CD4-positive, CD25-positive, alpha-beta regulatory T cell (primary cell): ENCODE measurements at regions not wholly inside any gene's neighbourhood (a gene's known extent, or its start where the extent isn't known, plus 50 kb on each side); places are given as distances from the start of the nearest gene placed in this dataset.

Experiments used
- ATAC-seq, 2 donors: fragments of 150-1000 bp; cut with Tn5 transposase; one replicate each; pipeline ENCODE4 v1.10.0; 2021; ENCODE audit warnings: low read depth in 2 of 2, moderate number of reproducible peaks in 2 of 2, moderate library complexity in 1 of 2
- DNase-seq, 3 donors: peaks; one replicate each; pipeline versions ENCODE4 v3.0.0 to v3.0.0-alpha.2; 2012 to 2022; ENCODE audit warnings: mixed read lengths in 1 of 3
- H3K27ac ChIP-seq: one replicate; pipeline ENCODE4 v1.7.0; 2013; ENCODE audit warnings: mild to moderate bottlenecking, low read length; ENCODE audit not compliant: insufficient read depth, poor library complexity, severe bottlenecking
- H3K27me3 ChIP-seq: one replicate; pipeline ENCODE4 v1.7.0; 2013; ENCODE audit warnings: low read length; ENCODE audit not compliant: control insufficient read depth, insufficient read depth
- H3K36me3 ChIP-seq: one replicate; pipeline ENCODE4 v1.7.0; 2013; ENCODE audit warnings: mild to moderate bottlenecking, low read length, moderate library complexity; ENCODE audit not compliant: control insufficient read depth, insufficient read depth
- H3K4me1 ChIP-seq: 2 replicates; pipeline ENCODE4 v1.7.0; 2013; ENCODE audit warnings: mild to moderate bottlenecking, low read length; ENCODE audit not compliant: insufficient read depth, control insufficient read depth, poor library complexity, severe bottlenecking
- H3K4me3 ChIP-seq: one replicate; pipeline ENCODE4 v1.7.0; 2013; ENCODE audit warnings: low read depth, mild to moderate bottlenecking, low read length, moderate library complexity
- H3K9me3 ChIP-seq, 2 experiments: 1 replicate in 1 of 2; 2 replicates in 1 of 2; pipeline ENCODE4 v1.7.0; 2013; ENCODE audit warnings: low read length in 2 of 2, mild to moderate bottlenecking in 1 of 2, moderate library complexity in 1 of 2; ENCODE audit not compliant: control insufficient read depth in 2 of 2
- H3K27ac Mint-ChIP-seq, 3 donors: one replicate each; pipeline ENCODE4 v1.8.0; 2020 to 2022; ENCODE audit warnings: mild to moderate bottlenecking in 3 of 3, mixed read lengths in 3 of 3, moderate library complexity in 2 of 3
- H3K27me3 Mint-ChIP-seq: one replicate; pipeline ENCODE4 v1.8.0; 2022; ENCODE audit warnings: mild to moderate bottlenecking, mixed read lengths
- H3K36me3 Mint-ChIP-seq: one replicate; pipeline ENCODE4 v1.8.0; 2020; ENCODE audit warnings: mixed read lengths
- H3K4me1 Mint-ChIP-seq, 4 donors: one replicate each; pipeline ENCODE4 v1.8.0; 2020 to 2022; ENCODE audit warnings: mixed read lengths in 4 of 4, mild to moderate bottlenecking in 1 of 4
- H3K4me3 Mint-ChIP-seq, 4 donors: one replicate each; pipeline ENCODE4 v1.8.0; 2020 to 2022; ENCODE audit warnings: mild to moderate bottlenecking in 4 of 4, mixed read lengths in 4 of 4, moderate library complexity in 3 of 4
- H3K9me3 Mint-ChIP-seq, 7 donors: one replicate each; pipeline ENCODE4 v1.8.0; 2020 to 2022; ENCODE audit warnings: mixed read lengths in 7 of 7, mild to moderate bottlenecking in 3 of 7, moderate library complexity in 2 of 7

DNA sequence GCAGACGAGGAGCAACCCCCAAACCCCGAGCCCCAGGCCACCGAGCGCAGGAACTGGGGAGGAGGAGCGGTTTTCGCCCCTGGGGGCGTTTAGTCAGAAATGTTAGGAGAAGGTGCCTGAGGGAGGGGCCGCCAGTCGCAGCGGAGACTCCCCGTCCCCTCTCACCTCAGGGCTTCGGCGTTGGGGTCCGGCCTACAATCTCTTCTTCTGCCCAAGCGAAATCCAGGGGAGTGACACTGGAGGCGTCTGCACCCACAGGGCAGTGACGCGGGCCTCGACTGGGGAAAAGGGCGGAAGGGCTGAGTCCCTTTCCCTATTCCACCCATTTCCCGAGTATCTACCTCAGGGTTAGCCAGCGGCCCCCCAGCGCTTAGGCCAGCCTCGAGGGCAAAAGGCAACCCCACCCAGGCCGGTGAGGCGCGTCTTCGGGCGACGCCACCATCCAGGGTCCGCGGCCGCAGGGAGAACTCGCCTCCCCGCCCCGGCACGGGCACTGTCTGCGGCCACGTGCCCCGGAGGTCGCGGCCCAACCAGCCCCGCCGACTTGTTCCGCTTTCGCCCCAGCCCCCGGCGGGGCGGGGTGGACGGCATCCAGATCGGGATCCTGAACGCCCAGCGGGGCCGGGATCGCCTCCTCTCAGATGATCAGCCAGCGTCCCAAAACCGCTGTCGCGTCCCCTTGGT, 118.7 kb upstream of the BARHL2 start:
- Histone ChIP-seq H3K4me1 (peaks cover 13% of the 10 kb centered on the region), H3K9me3 (peaks cover 0 to 2% of the 10 kb centered on the region in 2 experiments), H3K27me3 (peaks cover 79% of the 10 kb centered on the region), H3K36me3 (no peaks in the 10 kb centered on the region), H3K4me3 (no peak overlapping the region), H3K27ac (no peak overlapping the region)
- peaks cover 6 to 31% (median 16%) of the 10 kb centered on the region in 4 donors for H3K4me1 Mint-ChIP-seq
- peak overlapping the region in 2 of 4 donors; percentile 24 to 46 for H3K4me3 Mint-ChIP-seq
- peaks cover 85% of the 10 kb centered on the region for H3K27me3 Mint-ChIP-seq
- DNase-seq, result no peak
- no peak overlapping the region for H3K27ac Mint-ChIP-seq
- peaks cover 0 to 10% (median 0%) of the 10 kb centered on the region in 7 donors for H3K9me3 Mint-ChIP-seq
- ATAC-seq, result no peak
- no peaks in the 10 kb centered on the region for H3K36me3 Mint-ChIP-seq

DNA sequence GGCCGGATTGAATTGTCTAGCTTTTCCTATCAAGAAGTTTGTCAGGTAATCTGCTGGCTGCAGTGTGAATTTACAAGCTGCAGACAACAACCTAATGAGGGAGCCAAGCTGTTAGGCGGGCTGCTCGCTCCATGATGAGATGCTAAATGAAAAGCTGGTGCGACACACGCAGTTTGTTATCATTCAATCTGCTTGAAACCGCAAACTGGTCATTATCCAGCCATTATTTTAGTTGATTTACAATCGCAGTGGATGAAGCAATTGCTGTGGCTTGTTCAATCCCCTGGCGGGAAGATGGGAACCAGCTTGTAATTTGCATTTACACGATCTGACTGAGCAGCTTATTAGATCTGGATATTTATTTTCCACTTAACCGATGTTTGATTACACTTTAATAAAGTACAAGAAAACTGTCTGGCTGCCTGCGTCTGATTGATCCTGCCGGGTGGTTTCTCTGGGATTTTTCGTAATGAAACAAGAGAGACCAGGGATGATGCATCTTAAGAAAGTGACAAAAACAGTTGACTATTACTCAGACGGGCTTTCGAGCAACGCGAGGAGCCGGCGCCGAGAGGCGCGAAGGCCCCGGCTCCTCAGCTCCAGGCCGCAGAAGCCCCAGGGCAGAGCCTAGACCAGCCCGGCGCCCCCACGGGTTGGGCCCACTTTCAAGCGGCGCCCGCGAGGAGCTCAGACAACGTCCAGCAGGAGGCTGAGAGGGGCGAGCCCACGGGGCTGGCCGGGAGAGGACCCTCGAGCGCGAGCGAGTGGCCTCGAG, 118.0 kb upstream of the BARHL2 start:
- no peak overlapping the region for H3K27ac ChIP-seq
- Mint-ChIP-seq H3K4me3 (peak overlapping the region in 3 of 4 donors; percentile 13 to 63 (median 48)), H3K9me3 (peaks cover 0 to 7% (median 0%) of the 10 kb centered on the region in 7 donors), H3K36me3 (no peaks in the 10 kb centered on the region), H3K27me3 (peaks cover 81% of the 10 kb centered on the region), H3K4me1 (peaks cover 6 to 31% (median 15%) of the 10 kb centered on the region in 4 donors), H3K27ac (no peak overlapping the region)
- ATAC-seq (no peak), DNase-seq (no peak)
- H3K27me3 ChIP-seq, result peaks cover 76% of the 10 kb centered on the region
- H3K36me3 ChIP-seq, result no peaks in the 10 kb centered on the region
- H3K9me3 ChIP-seq, result peaks cover 0 to 2% of the 10 kb centered on the region in 2 experiments
- H3K4me3 ChIP-seq, result no peak overlapping the region
- peaks cover 13% of the 10 kb centered on the region for H3K4me1 ChIP-seq

DNA sequence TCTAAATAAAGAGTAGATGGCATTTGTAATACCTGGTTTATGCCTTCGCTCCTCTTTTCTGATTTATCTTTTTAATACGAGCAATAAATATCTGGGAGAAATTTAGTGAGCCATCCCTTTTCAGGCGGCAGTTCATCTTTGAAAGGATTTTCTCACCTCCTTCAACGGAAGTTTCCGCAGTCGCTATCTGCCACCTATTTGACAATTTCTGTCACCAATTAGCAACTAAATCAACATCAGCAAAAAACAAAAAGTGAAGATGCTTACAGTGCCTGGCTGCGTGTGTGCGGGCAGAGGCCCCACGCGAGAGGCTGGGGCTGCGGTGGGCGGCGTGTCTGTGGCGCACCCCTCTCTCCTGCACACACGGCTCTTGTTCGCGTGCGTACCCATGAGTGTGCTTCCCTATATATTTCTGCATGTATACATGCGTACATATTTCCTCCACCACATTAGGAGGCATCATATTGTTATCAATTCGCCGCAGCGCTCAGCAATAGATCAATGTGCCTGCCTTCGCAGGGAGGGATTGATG, 117.3 kb upstream of the BARHL2 start:
- no peak overlapping the region for H3K27ac ChIP-seq
- Mint-ChIP-seq H3K27ac (no peak overlapping the region), H3K36me3 (no peaks in the 10 kb centered on the region), H3K4me1 (peaks cover 6 to 28% (median 15%) of the 10 kb centered on the region in 4 donors), H3K27me3 (peaks cover 81% of the 10 kb centered on the region), H3K9me3 (peaks cover 0 to 7% (median 0%) of the 10 kb centered on the region in 7 donors), H3K4me3 (peak overlapping the region in 1 of 4 donors; percentile 37)
- H3K4me1 ChIP-seq, result peaks cover 13% of the 10 kb centered on the region
- peaks cover 73% of the 10 kb centered on the region for H3K27me3 ChIP-seq
- peaks cover 0 to 2% of the 10 kb centered on the region in 2 experiments for H3K9me3 ChIP-seq
- no peaks in the 10 kb centered on the region for H3K36me3 ChIP-seq
- ATAC-seq, result no peak
- no peak for DNase-seq
- no peak overlapping the region for H3K4me3 ChIP-seq

DNA sequence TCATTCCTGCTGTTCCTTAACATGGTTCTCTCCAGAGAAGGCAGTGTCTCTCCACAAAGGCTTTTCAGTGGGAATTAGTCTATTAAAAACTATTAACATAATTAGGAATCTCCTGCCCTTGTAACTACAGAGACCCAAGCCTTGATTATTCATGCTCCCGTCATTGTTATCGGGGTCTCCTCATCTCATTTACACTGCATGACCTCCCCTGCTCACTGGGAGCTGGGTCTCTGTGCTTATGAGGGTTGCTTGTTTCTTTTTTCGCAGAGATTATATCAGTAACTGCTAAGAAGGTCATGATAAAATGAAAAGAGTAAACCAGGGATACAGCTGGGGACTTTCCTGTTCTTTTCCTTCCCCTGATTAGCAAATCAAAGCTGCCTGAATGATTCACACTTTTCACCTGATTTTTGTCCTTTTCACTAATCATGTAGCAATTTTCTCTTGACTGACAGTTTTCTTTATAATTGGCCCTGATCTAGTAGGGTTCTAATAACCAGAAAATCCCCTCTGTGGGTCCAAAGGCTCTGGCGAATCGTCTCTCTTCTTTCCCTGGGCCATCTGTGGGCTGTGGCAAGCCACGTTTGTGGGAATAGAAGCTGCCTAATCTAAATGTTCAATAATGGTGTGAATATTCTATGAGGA, 116.5 kb upstream of the BARHL2 start:
- no peak for ATAC-seq
- H3K27me3 Mint-ChIP-seq, result peaks cover 80% of the 10 kb centered on the region
- H3K36me3 Mint-ChIP-seq, result no peaks in the 10 kb centered on the region
- H3K27ac Mint-ChIP-seq, result no peak overlapping the region
- Histone ChIP-seq H3K9me3 (peaks cover 0 to 2% of the 10 kb centered on the region in 2 experiments), H3K27me3 (peaks cover 72% of the 10 kb centered on the region), H3K36me3 (no peaks in the 10 kb centered on the region), H3K4me1 (peaks cover 13% of the 10 kb centered on the region), H3K4me3 (no peak overlapping the region), H3K27ac (no peak overlapping the region)
- peak overlapping the region in 1 of 4 donors; percentile 2 for H3K4me3 Mint-ChIP-seq
- peaks cover 0 to 7% (median 0%) of the 10 kb centered on the region in 7 donors for H3K9me3 Mint-ChIP-seq
- H3K4me1 Mint-ChIP-seq, result peaks cover 6 to 25% (median 13%) of the 10 kb centered on the region in 4 donors
- DNase-seq, result no peak

DNA sequence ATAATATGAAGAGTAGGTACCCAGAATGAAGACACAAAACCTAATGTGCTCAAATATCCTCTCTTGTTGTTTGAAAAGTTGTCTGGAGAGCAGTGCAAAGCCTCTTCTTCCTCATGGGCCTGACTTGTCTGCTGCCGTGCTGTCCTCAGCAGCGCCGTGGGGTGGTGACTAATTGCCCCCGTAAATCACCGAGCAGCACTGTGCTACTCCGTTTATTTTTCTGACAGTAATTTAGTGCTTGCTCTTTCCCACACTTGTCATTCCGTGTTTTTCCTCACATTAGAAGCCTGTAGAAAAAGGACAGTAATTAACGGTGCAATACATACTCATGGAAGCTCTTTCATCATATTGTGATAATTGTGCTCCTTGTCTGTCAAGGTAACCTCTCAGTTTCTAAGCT, 114.8 kb upstream of the BARHL2 start:
- Mint-ChIP-seq H3K4me3 (no peak overlapping the region), H3K9me3 (peaks cover 0 to 8% (median 0%) of the 10 kb centered on the region in 7 donors), H3K36me3 (no peaks in the 10 kb centered on the region), H3K27me3 (peaks cover 75% of the 10 kb centered on the region), H3K27ac (no peak overlapping the region), H3K4me1 (peaks cover 6 to 20% (median 10%) of the 10 kb centered on the region in 4 donors)
- H3K4me3 ChIP-seq, result no peak overlapping the region
- H3K9me3 ChIP-seq, result peaks cover 0 to 2% of the 10 kb centered on the region in 2 experiments
- no peak for DNase-seq
- peaks cover 59% of the 10 kb centered on the region for H3K27me3 ChIP-seq
- peaks cover 13% of the 10 kb centered on the region for H3K4me1 ChIP-seq
- no peak overlapping the region for H3K27ac ChIP-seq
- H3K36me3 ChIP-seq, result no peaks in the 10 kb centered on the region
- no peak for ATAC-seq

DNA sequence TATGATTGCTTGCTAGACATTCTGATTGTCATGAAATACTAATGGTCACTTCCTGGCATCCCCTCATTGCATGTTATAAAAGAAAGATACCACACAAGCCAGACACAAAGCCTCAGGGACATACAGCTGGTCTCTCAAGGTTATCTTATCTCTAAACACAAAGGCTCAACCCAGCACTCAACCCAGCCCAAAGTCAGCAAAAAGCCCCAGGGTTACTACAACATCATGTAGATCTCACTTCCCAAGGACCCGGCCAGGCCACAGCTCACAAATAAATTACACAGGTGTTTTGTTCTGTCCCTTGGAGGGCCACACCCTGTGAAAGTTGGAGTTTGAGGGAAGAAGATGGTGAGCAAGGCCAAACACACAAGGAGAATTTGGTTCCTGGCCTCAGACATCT, 109.7 kb upstream of the BARHL2 start:
- no peaks in the 10 kb centered on the region for H3K36me3 ChIP-seq
- no peak overlapping the region for H3K27ac ChIP-seq
- no peaks in the 10 kb centered on the region for H3K4me1 ChIP-seq
- H3K9me3 ChIP-seq, result no peaks in the 10 kb centered on the region
- ATAC-seq (no peak), DNase-seq (no peak)
- Mint-ChIP-seq H3K36me3 (no peaks in the 10 kb centered on the region), H3K27ac (no peak overlapping the region), H3K4me3 (no peak overlapping the region), H3K27me3 (peaks cover 37% of the 10 kb centered on the region), H3K9me3 (peaks cover 0 to 3% (median 0%) of the 10 kb centered on the region in 7 donors), H3K4me1 (no peaks in the 10 kb centered on the region)
- H3K27me3 ChIP-seq, result peaks cover 33% of the 10 kb centered on the region
- no peak overlapping the region for H3K4me3 ChIP-seq

DNA sequence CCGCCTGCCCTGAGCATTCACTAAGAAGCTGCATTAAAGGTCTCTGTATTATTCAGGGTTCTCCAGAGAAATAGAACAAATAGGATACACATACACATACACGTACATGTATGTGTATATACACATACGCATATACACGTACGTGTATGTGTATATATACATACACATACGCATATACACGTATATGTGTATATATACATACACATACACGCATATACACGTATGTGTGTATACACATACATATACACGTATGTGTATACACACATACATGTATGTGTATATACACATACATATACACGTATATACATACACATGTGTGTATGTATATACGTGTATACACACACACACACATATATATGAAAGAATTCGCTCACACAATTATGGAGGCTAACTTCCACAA, 108.9 kb upstream of the BARHL2 start:
- Mint-ChIP-seq H3K9me3 (peaks cover 0 to 3% (median 0%) of the 10 kb centered on the region in 7 donors), H3K4me3 (no peak overlapping the region)
- H3K27me3 ChIP-seq, result peaks cover 27% of the 10 kb centered on the region

More for the DNA sequence above, 108.9 kb upstream of the BARHL2 start:
- H3K4me1 ChIP-seq, result no peaks in the 10 kb centered on the region
- Mint-ChIP-seq H3K27ac (no peak overlapping the region), H3K27me3 (peaks cover 30% of the 10 kb centered on the region), H3K4me1 (no peaks in the 10 kb centered on the region), H3K36me3 (no peaks in the 10 kb centered on the region)
- no peaks in the 10 kb centered on the region for H3K9me3 ChIP-seq
- no peaks in the 10 kb centered on the region for H3K36me3 ChIP-seq
- no peak for DNase-seq
- H3K4me3 ChIP-seq, result no peak overlapping the region
- no peak overlapping the region for H3K27ac ChIP-seq
- no peak for ATAC-seq
